Loucy (cell line): ENCODE measurements at regions not wholly inside any gene's neighbourhood (a gene's known extent, or its start where the extent isn't known, plus 50 kb on each side); places are given as distances from the start of the nearest gene placed in this dataset.

Source experiments
- H2AFZ ChIP-seq: fragments of 200-600 bp; sonication (generic); 2 replicates; pipeline ENCODE4 v1.6.0; 2016; ENCODE audit warnings: antibody characterized with exemption, mild to moderate bottlenecking, low read length, moderate library complexity
- H3F3A ChIP-seq: fragments of 200-600 bp; 2 replicates; pipeline ENCODE4 v1.6.0; 2016; ENCODE audit warnings: antibody characterized with exemption, low read depth, mild to moderate bottlenecking
- H3K27me3 ChIP-seq: fragments of 200-600 bp; sonication (generic); 2 replicates; pipeline ENCODE4 v1.6.1; 2014; ENCODE audit warnings: low read length, mild to moderate bottlenecking; ENCODE audit not compliant: insufficient read depth, poor library complexity, severe bottlenecking
- H3K36me3 ChIP-seq: fragments of 200-600 bp; sonication (generic); 2 replicates; pipeline ENCODE4 v1.6.1; 2016; ENCODE audit warnings: low read length; ENCODE audit not compliant: insufficient read depth
- H3K4me1 ChIP-seq: fragments of 200-600 bp; sonication (generic); 2 replicates; pipeline ENCODE4 v1.5.1; 2014; ENCODE audit warnings: low read length, mild to moderate bottlenecking; ENCODE audit not compliant: insufficient read depth, poor library complexity, severe bottlenecking
- H3K4me2 ChIP-seq: fragments of 200-600 bp; sonication (generic); 2 replicates; pipeline ENCODE4 v1.6.0; 2014; ENCODE audit warnings: antibody characterized with exemption, low read length, low read depth, mild to moderate bottlenecking; ENCODE audit not compliant: poor library complexity, severe bottlenecking
- H3K4me3 ChIP-seq: fragments of 200-600 bp; sonication (generic); 2 replicates; pipeline ENCODE4 v1.5.1; 2014; ENCODE audit warnings: low read length, mild to moderate bottlenecking, mixed read lengths; ENCODE audit not compliant: poor library complexity, severe bottlenecking
- H3K79me2 ChIP-seq: fragments of 200-600 bp; sonication (generic); 2 replicates; pipeline ENCODE4 v1.6.1; 2014; ENCODE audit warnings: low read length; ENCODE audit not compliant: insufficient read depth
- H3K9ac ChIP-seq: fragments of 200-600 bp; sonication (generic); 2 replicates; pipeline ENCODE4 v1.6.0; 2014; ENCODE audit warnings: mild to moderate bottlenecking, low read depth, low read length, moderate library complexity; ENCODE audit not compliant: poor library complexity, severe bottlenecking
- H3K9me2 ChIP-seq: fragments of 200-600 bp; sonication (generic); replicated peaks from 2 replicates; pipeline ENCODE4 v1.6.1; 2016; ENCODE audit warnings: low read depth, low read length, mixed read lengths
- H3K9me3 ChIP-seq: fragments of 200-600 bp; sonication (generic); 2 replicates; pipeline ENCODE4 v1.6.1; 2014; ENCODE audit warnings: mild to moderate bottlenecking, antibody characterized with exemption, low read length, low read depth; ENCODE audit not compliant: insufficient read depth
- H4K20me1 ChIP-seq: fragments of 200-600 bp; sonication (generic); 2 replicates; pipeline ENCODE4 v1.6.0; 2014; ENCODE audit warnings: antibody characterized with exemption, low read length, mild to moderate bottlenecking; ENCODE audit not compliant: insufficient read depth, poor library complexity, severe bottlenecking
- CTCF ChIP-seq: fragments of 200-600 bp; sonication (generic); conservative IDR thresholded peaks from 2 replicates; pipeline ENCODE4 v1.5.1; 2014; ENCODE audit warnings: mild to moderate bottlenecking, antibody characterized with exemption, low read length
- EZH2phosphoT487 ChIP-seq: fragments of 200-600 bp; IDR thresholded peaks from 2 replicates; pipeline ENCODE4 v1.6.1; 2018; ENCODE audit warnings: antibody characterized with exemption, mild to moderate bottlenecking, moderate library complexity, borderline replicate concordance

DNA sequence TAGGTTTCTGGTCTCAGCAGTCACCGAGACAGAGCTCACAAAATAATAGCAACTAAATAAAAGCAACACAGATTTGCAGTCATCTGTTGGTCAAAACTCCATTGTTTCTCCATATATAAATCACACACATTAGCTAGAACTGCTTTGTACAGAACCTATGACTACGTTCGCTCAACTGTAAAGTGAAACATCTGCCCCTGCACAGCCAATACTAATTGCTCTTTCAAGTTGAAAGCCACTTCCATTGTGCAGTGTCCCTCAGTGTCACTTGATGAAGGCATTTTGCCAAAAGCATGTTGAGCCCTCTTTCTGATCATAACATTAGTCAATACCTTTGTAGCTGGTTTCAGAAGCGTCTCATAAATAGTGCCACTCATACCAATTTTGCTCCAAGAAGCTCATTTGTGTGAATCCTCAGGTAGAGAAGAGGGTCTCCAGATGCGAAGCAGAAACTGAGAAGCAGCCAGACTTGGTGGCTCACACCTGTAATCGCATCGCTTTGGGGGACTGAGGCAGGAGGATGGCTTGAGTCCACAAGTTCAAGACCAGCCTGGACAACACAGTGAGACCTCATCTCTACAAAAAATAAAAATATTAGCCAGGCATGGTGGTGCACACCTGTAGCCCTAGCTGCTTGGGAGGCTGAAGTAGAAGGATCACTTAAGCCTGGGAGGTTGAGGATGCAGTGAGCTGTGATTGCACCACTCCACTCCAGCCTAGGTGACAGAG lies 68.9 kb downstream of the PERP start:
- Histone ChIP-seq H4K20me1 (no peaks in the 10 kb centered on the region), H3K4me2 (no peak overlapping the region), H3K4me1 (no peaks in the 10 kb centered on the region), H2AFZ (no peak overlapping the region), H3K9ac (no peak overlapping the region), H3F3A (no peaks in the 10 kb centered on the region), H3K79me2 (no peaks in the 10 kb centered on the region), H3K9me2 (no peaks in the 10 kb centered on the region), H3K9me3 (no peaks in the 10 kb centered on the region), H3K4me3 (no peak overlapping the region), H3K36me3 (no peaks in the 10 kb centered on the region), H3K27me3 (no peaks in the 10 kb centered on the region)
- TF ChIP-seq CTCF (no peak), EZH2phosphoT487 (no peak)
